8988T (cell line): ENCODE measurements at regions not wholly inside any gene's neighbourhood (a gene's known extent, or its start where the extent isn't known, plus 50 kb on each side); places are given as distances from the start of the nearest gene placed in this dataset.
"Not testable (repeated sequence)": the region's sequence is repeated elsewhere in the genome, so short reads cannot be mapped to it uniquely, and the experiment has no call there.

Source experiments
- DNase-seq: peaks from one replicate; pipeline ENCODE4 v3.0.0; 2011

GRCh38 chr11:81970886-81971285 lies 762.8 kb downstream of the FAM181B start:
- DNase-seq: no peak

GRCh38 chr11:81967242-81967641 lies 766.4 kb downstream of the FAM181B start:
- DNase-seq: no peak

GRCh38 chr11:81966340-81966739 lies 767.3 kb downstream of the FAM181B start:
- DNase-seq: no peak

- no peak for DNase-seq
Measured at GRCh38 chr11:81963018-81963417, 770.6 kb downstream of the FAM181B start.

GRCh38 chr11:81960443-81960842 lies 773.2 kb downstream of the FAM181B start:
- no peak for DNase-seq

- DNase-seq: no peak
Measured at GRCh38 chr11:81959341-81959740, 774.3 kb downstream of the FAM181B start.

GRCh38 chr11:81954301-81954700 lies 779.4 kb downstream of the FAM181B start:
- DNase-seq: not testable (repeated sequence)

- DNase-seq: no peak
Measured at GRCh38 chr11:81946831-81947230, 786.8 kb downstream of the FAM181B start.

- DNase-seq: no peak
Measured at GRCh38 chr11:81942646-81943045, 791.0 kb downstream of the FAM181B start.

- DNase-seq: no peak
Measured at GRCh38 chr11:81941998-81942397, 791.7 kb downstream of the FAM181B start.

GRCh38 chr11:81932303-81932702 lies 801.4 kb downstream of the FAM181B start:
- DNase-seq: no peak

- DNase-seq: no peak
Measured at GRCh38 chr11:81920205-81920604, 813.5 kb downstream of the FAM181B start.

GRCh38 chr11:81916451-81916850 lies 817.2 kb downstream of the FAM181B start:
- no peak for DNase-seq

- DNase-seq: no peak
Measured at GRCh38 chr11:81915045-81915444, 818.6 kb downstream of the FAM181B start.

- DNase-seq: no peak
Measured at GRCh38 chr11:81913793-81914192, 819.9 kb downstream of the FAM181B start.

GRCh38 chr11:81907996-81908395 lies 825.7 kb downstream of the FAM181B start:
- no peak for DNase-seq

GRCh38 chr11:81899156-81899555 lies 834.5 kb downstream of the FAM181B start:
- no peak for DNase-seq

GRCh38 chr11:81897639-81898038 lies 836.0 kb downstream of the FAM181B start:
- no peak for DNase-seq

GRCh38 chr11:81895258-81895657 lies 838.4 kb downstream of the FAM181B start:
- no peak for DNase-seq

- no peak for DNase-seq
Measured at GRCh38 chr11:81892770-81893635, 840.7 kb downstream of the FAM181B start.

GRCh38 chr11:81888391-81888790 lies 845.3 kb downstream of the FAM181B start:
- DNase-seq: no peak

- no peak for DNase-seq
Measured at GRCh38 chr11:81887671-81888070, 846.0 kb downstream of the FAM181B start.

- no peak for DNase-seq
Measured at GRCh38 chr11:81886406-81887075, 847.1 kb downstream of the FAM181B start.

GRCh38 chr11:81874635-81875034 lies 859.0 kb downstream of the FAM181B start:
- no peak for DNase-seq
